Stomach (tissue), 8 donors: ENCODE measurements at regions not wholly inside any gene's neighbourhood (a gene's known extent, or its start where the extent isn't known, plus 50 kb on each side); places are given as distances from the start of the nearest gene placed in this dataset.

ENCODE experiments used
- DNase-seq, 2 donors: peaks; one replicate each; pipeline versions ENCODE4 v3.0.0 to v3.0.0-alpha.2; 2013 to 2019
- H3K27ac ChIP-seq, 5 donors: fragments of 200-600 bp in 4 of 5; sonication (generic) in 4 of 5; one replicate each; pipeline ENCODE4 v1.5.1; 2013 to 2019; ENCODE audit warnings: mild to moderate bottlenecking in 1 of 5, moderate library complexity in 1 of 5
- H3K27me3 ChIP-seq, 3 donors: fragments of 200-600 bp; sonication (generic); one replicate each; pipeline ENCODE4 v1.5.1; 2017 to 2019; ENCODE audit warnings: mixed run types in 1 of 3
- H3K36me3 ChIP-seq, 4 donors: fragments of 200-600 bp; sonication (generic); 1 replicate in 3 of 4; 2 replicates in 1 of 4; pipeline ENCODE4 v1.5.1; 2016 to 2019
- H3K4me1 ChIP-seq, 4 donors: fragments of 200-600 bp; sonication (generic); one replicate each; pipeline ENCODE4 v1.5.1; 2016 to 2019
- H3K4me3 ChIP-seq, 4 donors: fragments of 200-600 bp; sonication (generic) in 3 of 4; one replicate each; pipeline ENCODE4 v1.5.1; 2016 to 2019; ENCODE audit warnings: mild to moderate bottlenecking in 1 of 4
- H3K9me3 ChIP-seq, 4 donors: fragments of 200-600 bp; sonication (generic); one replicate each; pipeline ENCODE4 v1.5.1; 2016 to 2019
- CTCF ChIP-seq, 7 experiments: fragments of 450-650 bp in 4 of 7; fragments of 200-600 bp in 3 of 7; sonication (generic) in 3 of 7; IDR thresholded peaks; one replicate each; pipeline ENCODE4 v1.5.1; 2016 to 2019; ENCODE audit warnings: antibody characterized with exemption in 7 of 7, control low read depth in 2 of 7, mild to moderate bottlenecking in 1 of 7
- EP300 ChIP-seq: sonication (generic); formaldehyde crosslinking; IDR thresholded peaks from one replicate; pipeline ENCODE4 v1.6.1; 2017; ENCODE audit warnings: antibody characterized with exemption
- POLR2A ChIP-seq, 4 donors: fragments of 450-650 bp; IDR thresholded peaks; one replicate each; pipeline ENCODE4 v1.6.1; 2016; ENCODE audit warnings: antibody characterized with exemption in 4 of 4, control low read depth in 2 of 4, mild to moderate bottlenecking in 1 of 4, moderate library complexity in 1 of 4
- POLR2AphosphoS5 ChIP-seq, 3 donors: sonication (generic); formaldehyde crosslinking; IDR thresholded peaks; one replicate each; pipeline ENCODE4 v1.6.1; 2016; ENCODE audit warnings: antibody characterized with exemption in 3 of 3
- WGBS, 5 donors: extraction: QIAGEN DNeasy Blood & Tissue Kit in 3 of 5; methylation state at CpG; one replicate each; pipeline versions ENCODE4 v1.1.5 to v1.1.7; 2013 to 2018; 5-methylcytosine and 5-hydroxymethylcytosine counted together
- intact Hi-C: fragments of 100-400 bp; cut with DNase I; formaldehyde crosslinking; loops from one replicate; pipeline ENCODE4 v1.15.1; 2023; ENCODE audit warnings: low total_unique reads
- donor health status: healthy with polysubstance abuse.
- donor health status: Bipolar disorder and iron deficiency.
- donor health status: healthy.

GRCh38 chr5:74052441-74053221 is 426.6 kb downstream of the ARHGEF28 start:
- Histone ChIP-seq H3K4me3 (no peak overlapping the region), H3K9me3 (no peaks in the 10 kb centered on the region), H3K27ac (no peak overlapping the region), H3K4me1 (no peaks in the 10 kb centered on the region), H3K36me3 (no peaks in the 10 kb centered on the region), H3K27me3 (no peaks in the 10 kb centered on the region)
- intact Hi-C loops, result no loop called here
- DNase-seq, result no peak
- TF ChIP-seq EP300, result no peak
- no peak for TF ChIP-seq POLR2AphosphoS5 (IDR thresholded peaks at IDR 0.05)
- no peak for TF ChIP-seq CTCF (IDR thresholded peaks at IDR 0.05)
- no peak for TF ChIP-seq POLR2A (IDR thresholded peaks at IDR 0.05)
- WGBS, 5 donors, result 81 to 90% (median 87%) methylated on average over 7 of the region's 7 CpGs

- Histone ChIP-seq H3K27me3 (no peaks in the 10 kb centered on the region), H3K36me3 (no peaks in the 10 kb centered on the region), H3K4me3 (no peak overlapping the region), H3K9me3 (no peaks in the 10 kb centered on the region), H3K27ac (no peak overlapping the region), H3K4me1 (no peaks in the 10 kb centered on the region)
- TF ChIP-seq POLR2AphosphoS5 (IDR thresholded peaks at IDR 0.05), result no peak
- intact Hi-C loops, result no loop called here
- 92 to 98% (median 93%) methylated on average over 2 of the region's 2 CpGs for WGBS, 5 donors
- DNase-seq, result no peak
Measured at GRCh38 chr5:74051076-74051475, 425.1 kb downstream of the ARHGEF28 start.

- 85 to 95% (median 91%) methylated on average over 5 of the region's 5 CpGs for WGBS, 5 donors
Measured at GRCh38 chr5:74044936-74045335, 418.9 kb downstream of the ARHGEF28 start.

GRCh38 chr5:74042959-74043358 is 417.0 kb downstream of the ARHGEF28 start:
- 69 to 93% (median 78%) methylated on average over 4 of the region's 4 CpGs for WGBS, 5 donors
- H3K9me3 ChIP-seq, result no peaks in the 10 kb centered on the region

More at GRCh38 chr5:74044936-74045335, 418.9 kb downstream of the ARHGEF28 start:
- Histone ChIP-seq H3K27ac (no peak overlapping the region), H3K4me3 (no peak overlapping the region), H3K36me3 (no peaks in the 10 kb centered on the region), H3K27me3 (no peaks in the 10 kb centered on the region), H3K9me3 (no peaks in the 10 kb centered on the region), H3K4me1 (no peaks in the 10 kb centered on the region)
- no peak for DNase-seq
- no peak for TF ChIP-seq POLR2AphosphoS5 (IDR thresholded peaks at IDR 0.05)
- TF ChIP-seq EP300, result no peak
- no peak for TF ChIP-seq POLR2A (IDR thresholded peaks at IDR 0.05)
- TF ChIP-seq CTCF (IDR thresholded peaks at IDR 0.05), result no peak
- intact Hi-C loops, result no loop called here

More at GRCh38 chr5:74042959-74043358, 417.0 kb downstream of the ARHGEF28 start:
- no peak overlapping the region for H3K4me3 ChIP-seq
- no peaks in the 10 kb centered on the region for H3K27me3 ChIP-seq
- no peaks in the 10 kb centered on the region for H3K36me3 ChIP-seq
- no peak overlapping the region for H3K27ac ChIP-seq
- DNase-seq, result peak in 1 of 2 donors; percentile 44
- no peak for TF ChIP-seq CTCF (IDR thresholded peaks at IDR 0.05)
- no peak for TF ChIP-seq POLR2A (IDR thresholded peaks at IDR 0.05)
- TF ChIP-seq POLR2AphosphoS5 (IDR thresholded peaks at IDR 0.05), result no peak
- no peak for TF ChIP-seq EP300
- H3K4me1 ChIP-seq, result no peaks in the 10 kb centered on the region
- intact Hi-C loops, result no loop called here
